GM19397 (cell line): ENCODE measurements at regions not wholly inside any gene's neighbourhood (a gene's known extent, or its start where the extent isn't known, plus 50 kb on each side); places are given as distances from the start of the nearest gene placed in this dataset.
"Not testable (repeated sequence)": the region's sequence is repeated elsewhere in the genome, so short reads cannot be mapped to it uniquely, and the experiment has no call there.

ENCODE experiments used
- ATAC-seq: cut with Tn5 transposase; IDR thresholded peaks from one replicate; pipeline ENCODE4 v1.9.1; 2021; ENCODE audit warnings: mild to moderate bottlenecking, moderate library complexity; ENCODE audit not compliant: unreplicated experiment

DNA sequence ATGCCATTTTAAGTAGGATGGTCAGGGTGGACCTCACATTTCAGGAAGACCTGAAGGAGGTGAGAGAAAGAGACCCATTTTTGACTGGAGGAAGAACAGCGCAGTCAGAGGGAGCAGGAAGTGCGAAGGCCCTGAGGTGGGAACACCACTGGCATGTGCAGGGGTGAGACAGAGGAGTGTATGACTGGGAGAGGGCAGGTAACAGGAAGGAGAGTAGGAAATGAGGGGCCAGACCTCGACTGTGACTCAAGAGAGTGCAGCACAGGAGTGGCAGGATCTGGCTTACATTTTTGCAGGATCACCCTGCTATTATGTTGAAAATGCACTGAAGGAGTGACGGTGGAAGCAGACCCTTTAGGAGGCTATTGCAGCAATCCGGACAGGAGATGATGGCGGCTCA is 117.7 kb upstream of the CDYL start:
- ATAC-seq: no peak

DNA sequence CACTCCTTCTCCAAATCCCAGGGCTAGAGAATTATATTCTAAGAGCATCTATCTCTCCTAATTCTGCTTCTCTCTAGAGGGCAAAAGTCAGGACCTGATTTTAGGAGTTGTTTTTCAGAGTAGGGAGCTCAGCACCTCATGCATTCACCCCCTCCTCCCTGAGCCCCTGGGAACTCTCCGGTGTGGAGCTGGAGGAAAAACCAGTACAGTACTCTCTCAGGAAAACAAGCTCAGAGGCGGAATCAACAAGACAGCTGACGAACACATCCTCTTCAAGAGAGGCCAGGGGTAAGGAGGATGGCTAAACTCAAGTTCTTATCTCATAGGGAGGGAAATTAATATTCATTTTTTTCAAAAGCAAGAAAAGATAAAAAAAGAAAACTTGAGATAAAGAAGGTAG is 120.1 kb upstream of the CDYL start:
- ATAC-seq: no peak

DNA sequence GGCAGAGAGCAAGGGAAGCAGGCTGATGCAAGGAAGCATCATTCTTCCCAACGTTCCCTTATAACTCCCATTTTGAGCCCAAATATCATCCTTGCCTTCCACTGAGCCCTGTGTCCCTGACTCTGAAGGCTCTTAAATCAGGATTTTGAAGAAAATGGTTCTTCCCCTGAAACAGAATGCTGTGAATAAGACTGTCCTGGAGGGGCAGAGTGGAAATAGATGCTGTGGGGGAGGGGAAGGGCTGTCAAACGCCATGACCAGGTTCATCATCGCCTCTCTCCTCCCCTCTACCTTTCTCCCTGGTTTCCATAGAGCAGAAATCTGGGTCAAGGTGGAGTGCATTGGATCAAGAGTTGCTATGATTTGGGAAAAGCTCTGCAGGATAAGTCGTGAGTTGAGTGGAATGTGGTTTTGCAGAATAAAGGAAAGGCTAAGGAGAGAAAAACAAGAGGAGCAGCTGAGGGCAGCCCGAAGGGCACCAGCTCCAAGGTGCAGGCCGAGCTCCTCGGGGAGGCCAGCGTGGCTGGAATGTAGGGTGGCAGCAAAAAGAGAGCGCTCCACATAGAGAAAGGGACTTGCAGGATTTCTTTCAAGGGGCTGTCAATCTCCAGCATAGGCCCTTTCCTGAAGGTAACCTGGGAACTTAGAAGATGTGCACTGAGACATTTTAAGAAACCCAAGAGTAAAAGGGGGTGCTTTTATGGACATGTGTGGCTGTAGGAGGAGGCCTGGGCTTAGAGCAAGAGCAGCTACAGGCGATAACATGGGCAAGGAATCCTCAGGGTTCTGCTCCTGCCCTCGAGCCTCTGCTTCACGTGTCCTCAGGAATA is 120.8 kb upstream of the CDYL start:
- ATAC-seq: no peak

DNA sequence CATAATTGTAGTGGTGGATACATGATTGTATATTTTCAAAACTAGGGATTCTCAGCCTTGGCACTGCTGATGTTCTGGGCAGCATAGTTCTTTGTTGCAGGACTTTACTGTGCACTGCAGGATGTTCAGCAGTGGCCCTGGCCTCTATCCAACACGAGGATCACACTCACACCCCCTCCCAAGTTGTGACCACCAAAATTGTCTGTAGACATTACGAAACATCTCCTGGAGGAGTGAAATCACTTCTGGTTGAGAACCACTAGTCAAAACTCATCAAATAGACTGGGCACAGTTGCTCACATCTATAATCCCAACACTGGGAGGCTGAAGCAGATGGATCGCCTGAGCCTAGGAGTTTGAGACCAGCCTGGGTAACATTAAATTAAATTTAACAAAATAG is 123.1 kb upstream of the CDYL start:
- ATAC-seq: no peak

DNA sequence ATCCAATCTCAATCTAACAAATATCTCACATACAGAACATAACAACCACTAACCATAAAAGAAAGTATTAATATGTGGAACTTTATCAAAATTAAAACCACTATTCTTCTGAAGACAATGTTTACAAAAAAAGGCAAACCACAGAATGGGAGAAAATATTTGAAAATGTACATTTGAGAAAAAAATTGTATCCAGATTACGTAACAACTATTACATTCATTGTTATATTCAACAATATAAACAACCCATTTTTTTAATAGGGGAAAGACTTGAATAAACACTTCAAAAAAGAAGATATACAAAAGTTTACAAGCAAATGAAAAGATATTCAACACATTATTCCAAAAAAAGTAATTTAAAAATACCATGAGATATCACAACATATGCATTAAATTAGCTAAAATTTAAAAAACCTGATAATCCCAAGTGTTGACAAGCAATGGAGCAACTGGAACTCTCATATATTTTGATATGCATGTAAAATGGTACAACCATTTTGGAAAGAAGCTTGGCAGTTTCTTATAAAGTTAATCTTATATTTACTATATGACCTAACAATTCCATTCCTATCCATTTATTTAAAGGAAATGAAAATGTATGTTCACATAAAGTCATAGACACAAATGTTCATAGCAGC is 124.3 kb upstream of the CDYL start:
- no peak for ATAC-seq

DNA sequence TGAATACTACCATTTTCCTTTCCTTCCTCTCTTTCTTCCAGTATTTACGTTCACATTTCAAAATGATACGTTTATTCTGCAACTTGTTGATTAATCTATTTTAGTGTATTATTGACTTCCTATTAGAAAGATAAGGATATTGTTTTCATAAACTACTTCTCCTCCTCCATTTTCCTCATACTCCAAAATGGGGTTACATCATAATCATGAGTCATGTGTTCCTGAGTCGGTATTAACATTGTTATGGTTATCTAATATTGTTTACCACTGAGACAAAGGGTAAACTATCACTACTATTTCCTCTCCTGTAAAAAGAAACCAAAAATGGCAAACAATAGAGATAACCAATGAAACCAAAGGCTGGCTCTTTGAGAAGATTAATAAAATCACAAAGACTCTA is 126.5 kb upstream of the CDYL start:
- no peak for ATAC-seq

GRCh38 chr6:4647414-4648365 is 128.5 kb upstream of the CDYL start:
- no peak for ATAC-seq

- no peak for ATAC-seq
Measured at GRCh38 chr6:4645713-4646360, 130.4 kb upstream of the CDYL start.

DNA sequence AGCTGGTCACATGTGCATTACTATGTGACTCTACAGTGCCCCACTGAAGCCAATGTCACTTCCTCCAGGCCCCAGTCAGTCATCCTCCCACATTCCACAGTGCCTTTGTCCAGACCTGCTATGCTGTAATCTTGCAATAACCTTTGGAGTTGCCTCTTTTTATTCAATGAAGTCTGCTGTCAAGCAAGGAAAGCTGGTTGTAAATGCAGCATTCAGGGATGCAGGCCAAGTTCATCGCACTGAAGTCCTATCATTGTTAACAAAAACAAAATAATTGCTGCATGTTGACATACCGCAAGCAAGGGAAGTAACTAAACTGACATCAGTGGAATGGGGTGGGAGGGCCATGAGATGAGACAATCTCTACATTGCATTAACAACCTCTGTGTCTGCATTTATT is 131.2 kb upstream of the CDYL start:
- ATAC-seq: no peak

GRCh38 chr6:4641461-4641860 is 134.7 kb upstream of the CDYL start:
- no peak for ATAC-seq

- ATAC-seq: no peak
Measured at GRCh38 chr6:4640139-4640538, 136.1 kb upstream of the CDYL start.

DNA sequence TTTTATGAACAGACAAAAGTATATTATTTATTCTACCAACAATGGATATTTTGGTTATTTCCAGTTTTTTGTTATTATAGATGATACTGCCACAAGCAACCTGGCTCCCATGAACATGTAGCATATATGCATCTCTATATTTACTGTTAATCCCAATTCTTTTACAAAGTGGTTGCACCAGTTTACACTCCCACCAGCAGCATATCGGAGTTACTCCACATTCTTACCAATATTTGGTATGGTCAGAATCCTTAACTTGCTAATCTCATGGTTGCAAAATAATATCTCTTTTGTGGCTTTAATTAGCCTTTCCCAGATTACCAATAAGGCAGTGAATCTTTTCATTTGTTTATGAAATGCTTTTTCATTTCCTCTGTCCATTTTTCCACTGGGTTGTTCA is 137.6 kb upstream of the CDYL start:
- ATAC-seq: no peak

GRCh38 chr6:4637691-4638433 is 138.3 kb upstream of the CDYL start:
- no peak for ATAC-seq

- no peak for ATAC-seq
Measured at GRCh38 chr6:4636881-4637224, 139.4 kb upstream of the CDYL start.

GRCh38 chr6:4636191-4636880 is 139.9 kb upstream of the CDYL start:
- ATAC-seq: no peak

DNA sequence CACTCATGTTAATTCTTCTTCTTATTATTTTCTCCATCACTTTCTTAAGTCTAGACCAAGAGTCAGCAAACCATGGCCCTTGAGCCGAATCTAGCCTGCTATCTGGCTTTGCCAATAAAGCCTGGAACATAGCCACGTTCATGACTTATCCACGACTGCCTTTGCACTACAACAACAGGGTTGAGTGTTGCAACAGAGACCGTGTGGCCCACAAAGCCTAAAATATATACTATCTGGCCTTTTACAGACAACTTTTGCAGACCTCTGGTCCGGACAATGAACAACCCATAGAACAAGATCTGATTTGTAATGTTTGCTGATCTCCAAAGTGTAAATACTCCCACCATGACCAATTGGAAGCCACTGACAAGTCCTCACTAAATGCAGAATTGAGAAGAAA is 140.5 kb upstream of the CDYL start:
- ATAC-seq: no peak

DNA sequence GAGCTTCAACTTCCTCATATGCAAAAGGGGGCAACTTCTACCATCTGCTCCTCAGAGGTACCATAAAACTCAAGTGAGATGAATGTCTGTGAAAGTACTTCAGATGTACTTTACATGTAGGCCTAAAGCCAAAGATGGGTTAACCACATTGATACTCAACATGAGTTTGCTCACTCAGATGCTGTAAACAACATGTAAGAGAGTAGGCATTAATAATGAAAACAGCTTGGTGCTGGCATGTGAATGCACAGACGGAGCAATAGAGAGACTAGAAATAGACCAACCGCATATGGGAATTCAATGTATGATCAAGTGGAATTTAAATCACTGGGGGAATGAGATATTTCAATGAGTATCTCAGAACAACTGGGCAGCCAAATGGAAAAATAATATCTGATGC is 143.8 kb upstream of the CDYL start:
- ATAC-seq: no peak

DNA sequence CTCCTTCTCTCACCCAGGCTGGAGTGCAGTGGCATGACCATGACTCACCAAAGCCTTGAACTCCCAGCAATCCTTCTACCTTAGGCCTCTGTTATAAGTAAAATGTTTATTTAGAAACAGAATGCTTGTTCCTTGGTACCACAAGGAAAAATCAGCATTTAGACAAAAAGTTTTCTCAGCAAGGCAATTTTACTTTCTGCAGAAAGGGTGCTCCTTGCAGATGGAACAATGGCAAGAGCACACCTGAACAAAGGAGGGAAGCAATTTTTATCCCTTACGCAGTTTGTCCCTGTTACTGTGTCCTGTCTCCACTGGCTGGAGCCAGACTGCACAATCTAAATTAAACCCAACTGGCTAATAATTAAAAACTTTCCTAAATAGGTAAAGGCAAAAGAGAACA is 146.4 kb upstream of the CDYL start:
- not testable (repeated sequence) for ATAC-seq

GRCh38 chr6:4625557-4625956 is 150.6 kb upstream of the CDYL start:
- ATAC-seq: no peak

DNA sequence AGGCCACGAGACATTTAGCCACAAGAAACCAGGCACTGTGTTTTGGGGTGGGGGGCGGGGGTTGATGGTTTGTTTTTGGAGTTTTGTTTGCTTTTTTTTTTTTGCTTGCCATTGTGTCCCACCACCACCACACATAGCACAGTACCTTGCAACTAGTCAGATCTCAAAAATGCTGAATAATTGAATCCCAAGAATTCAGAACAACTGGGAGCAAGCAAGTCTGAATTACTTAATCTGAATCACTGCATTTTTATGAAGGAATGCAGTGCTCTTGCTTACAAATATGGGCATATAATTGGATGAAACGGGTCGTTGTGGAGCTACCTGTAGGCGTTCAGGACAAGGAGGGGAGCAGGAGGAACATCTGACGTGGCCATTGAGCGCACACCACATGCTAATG is 151.5 kb upstream of the CDYL start:
- ATAC-seq: no peak
